ENCODE measurements at regions not wholly inside any gene's neighbourhood (a gene's known extent, or its start where the extent isn't known, plus 50 kb on each side); places are given as distances from the start of the nearest gene placed in this dataset.
A peak's percentile ranks its signal among the peaks of the same experiment; 100 is the strongest.

DNA sequence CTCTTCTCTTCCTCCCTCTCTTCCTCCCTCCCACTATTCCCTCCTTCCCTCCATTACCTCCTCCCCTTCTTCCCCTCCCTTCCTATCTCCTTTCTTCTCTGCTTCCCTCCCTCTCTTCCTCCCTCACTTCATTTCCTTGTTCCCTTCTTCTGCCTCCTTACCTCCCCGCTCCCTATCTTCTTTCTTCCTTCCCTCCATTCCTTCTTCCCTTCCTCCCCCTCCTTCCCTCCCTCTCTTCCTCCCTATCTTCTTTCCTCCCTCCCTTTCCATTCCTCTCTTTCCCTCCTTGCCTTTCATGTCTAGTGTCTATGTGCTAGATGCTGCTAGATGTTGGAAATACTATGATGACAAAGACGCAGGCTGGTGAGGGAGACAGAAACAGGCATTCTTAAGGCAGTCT lies 246.0 kb downstream of the TDRD15 start:
- Histone ChIP-seq H3K9me2 (replicated peaks; ENCODE audit: insufficient read depth, low read length) (no peaks in the 10 kb centered on the region), H3F3A (ENCODE audit: insufficient read depth) (no peaks in the 10 kb centered on the region), H4K20me1 (ENCODE audit: low read depth, low read length) (no peaks in the 10 kb centered on the region), H2AFZ (ENCODE audit: low read depth, low read length, severe bottlenecking) (no peak overlapping the region), H3K79me2 (ENCODE audit: insufficient read depth, low read length) (no peaks in the 10 kb centered on the region), H3K27ac (ENCODE audit: low read depth, low read length) (no peak overlapping the region), H3K9ac (ENCODE audit: low read length) (no peak overlapping the region), H3K4me3 (ENCODE audit: insufficient read depth, low read length, poor library complexity, severe bottlenecking) (no peak overlapping the region), H3K36me3 (ENCODE audit: low read length) (no peaks in the 10 kb centered on the region), H3K27me3 (ENCODE audit: low read length) (no peaks in the 10 kb centered on the region), H3K4me2 (ENCODE audit: low read depth, low read length, poor library complexity, severe bottlenecking) (no peak overlapping the region), H3K9me3 (ENCODE audit: insufficient read depth, low read length) (no peaks in the 10 kb centered on the region)
- TF ChIP-seq EZH2phosphoT487 (conservative IDR thresholded peaks at IDR 0.05; ENCODE audit: low read length): no peak
- TF ChIP-seq, protein P1, sequence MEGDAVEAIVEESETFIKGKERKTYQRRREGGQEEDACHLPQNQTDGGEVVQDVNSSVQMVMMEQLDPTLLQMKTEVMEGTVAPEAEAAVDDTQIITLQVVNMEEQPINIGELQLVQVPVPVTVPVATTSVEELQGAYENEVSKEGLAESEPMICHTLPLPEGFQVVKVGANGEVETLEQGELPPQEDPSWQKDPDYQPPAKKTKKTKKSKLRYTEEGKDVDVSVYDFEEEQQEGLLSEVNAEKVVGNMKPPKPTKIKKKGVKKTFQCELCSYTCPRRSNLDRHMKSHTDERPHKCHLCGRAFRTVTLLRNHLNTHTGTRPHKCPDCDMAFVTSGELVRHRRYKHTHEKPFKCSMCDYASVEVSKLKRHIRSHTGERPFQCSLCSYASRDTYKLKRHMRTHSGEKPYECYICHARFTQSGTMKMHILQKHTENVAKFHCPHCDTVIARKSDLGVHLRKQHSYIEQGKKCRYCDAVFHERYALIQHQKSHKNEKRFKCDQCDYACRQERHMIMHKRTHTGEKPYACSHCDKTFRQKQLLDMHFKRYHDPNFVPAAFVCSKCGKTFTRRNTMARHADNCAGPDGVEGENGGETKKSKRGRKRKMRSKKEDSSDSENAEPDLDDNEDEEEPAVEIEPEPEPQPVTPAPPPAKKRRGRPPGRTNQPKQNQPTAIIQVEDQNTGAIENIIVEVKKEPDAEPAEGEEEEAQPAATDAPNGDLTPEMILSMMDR (IDR thresholded peaks at IDR 0.05; ENCODE audit: insufficient read depth, low read length, poor library complexity, severe bottlenecking): no peak

DNA sequence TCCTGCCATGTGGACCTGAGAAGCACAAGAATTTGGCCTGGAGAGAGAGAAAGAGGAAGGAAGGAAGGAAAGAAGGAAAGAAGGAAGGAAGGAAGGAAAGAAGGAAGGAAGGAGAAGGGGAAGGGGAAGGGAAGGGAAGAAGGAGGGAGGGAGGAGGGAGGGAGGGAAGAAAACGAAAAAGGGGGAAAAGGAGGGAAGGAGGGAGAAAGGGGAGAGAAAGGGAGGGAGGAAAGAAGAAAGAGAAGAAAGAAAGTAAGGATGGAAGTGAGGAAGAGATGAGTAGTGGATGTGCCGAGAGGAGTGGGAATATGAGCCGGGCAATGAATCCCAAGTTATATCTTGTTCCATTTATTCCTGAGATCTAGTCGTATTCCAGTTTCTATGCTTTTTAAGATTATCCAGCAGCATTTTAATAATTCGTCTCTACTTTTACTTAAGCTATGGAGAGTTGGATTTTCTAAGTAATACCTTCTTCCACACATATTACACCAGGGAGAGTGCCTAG lies 247.8 kb downstream of the TDRD15 start:
- no peaks in the 10 kb centered on the region for H3K9me3 ChIP-seq (ENCODE audit: insufficient read depth, low read length)
- H3F3A ChIP-seq (ENCODE audit: insufficient read depth): no peaks in the 10 kb centered on the region
- H3K9ac ChIP-seq (ENCODE audit: low read length): no peak overlapping the region
- H3K9me2 ChIP-seq (replicated peaks; ENCODE audit: insufficient read depth, low read length): no peaks in the 10 kb centered on the region
- H3K4me2 ChIP-seq (ENCODE audit: low read depth, low read length, poor library complexity, severe bottlenecking): no peak overlapping the region
- TF ChIP-seq, protein P1 (IDR thresholded peaks at IDR 0.05; ENCODE audit: insufficient read depth, low read length, poor library complexity, severe bottlenecking): no peak
- no peak for TF ChIP-seq EZH2phosphoT487 (conservative IDR thresholded peaks at IDR 0.05; ENCODE audit: low read length)
- H4K20me1 ChIP-seq (ENCODE audit: low read depth, low read length): no peaks in the 10 kb centered on the region
- no peaks in the 10 kb centered on the region for H3K79me2 ChIP-seq (ENCODE audit: insufficient read depth, low read length)
- H3K27ac ChIP-seq (ENCODE audit: low read depth, low read length): no peak overlapping the region
- H3K36me3 ChIP-seq (ENCODE audit: low read length): no peaks in the 10 kb centered on the region
- 0 out of 2 replicates have a peak, but pooled peaks cover 2% of the 10 kb centered on the region for H3K27me3 ChIP-seq (ENCODE audit: low read length)
- no peak overlapping the region for H2AFZ ChIP-seq (ENCODE audit: low read depth, low read length, severe bottlenecking)
- H3K4me3 ChIP-seq (ENCODE audit: insufficient read depth, low read length, poor library complexity, severe bottlenecking): no peak overlapping the region

DNA sequence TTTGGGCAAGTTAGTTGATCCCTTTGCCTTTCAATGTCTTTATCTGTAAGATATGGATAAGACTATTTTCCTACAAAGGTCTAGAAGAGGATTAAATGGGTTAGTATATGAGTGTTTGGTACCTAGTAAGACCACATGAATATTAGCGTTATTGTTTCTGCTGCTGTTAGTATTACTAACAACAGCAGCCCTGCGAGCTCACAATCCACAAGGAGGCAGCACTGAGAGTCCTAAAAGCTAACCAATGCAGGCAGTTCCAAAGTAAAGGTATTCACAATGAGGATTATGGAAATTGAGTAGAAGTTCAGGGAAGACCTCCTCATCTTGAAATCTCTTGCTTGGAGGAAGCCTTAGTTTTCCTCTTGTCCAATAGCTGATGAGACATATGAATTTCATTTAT lies 248.9 kb downstream of the TDRD15 start:
- Histone ChIP-seq H3K4me2 (ENCODE audit: low read depth, low read length, poor library complexity, severe bottlenecking) (no peak overlapping the region), H3K36me3 (ENCODE audit: low read length) (no peaks in the 10 kb centered on the region), H3K9me3 (ENCODE audit: insufficient read depth, low read length) (no peaks in the 10 kb centered on the region), H3K9me2 (replicated peaks; ENCODE audit: insufficient read depth, low read length) (no peaks in the 10 kb centered on the region), H3K27me3 (ENCODE audit: low read length) (0 out of 2 replicates have a peak, but pooled peaks cover 2% of the 10 kb centered on the region), H3K79me2 (ENCODE audit: insufficient read depth, low read length) (no peaks in the 10 kb centered on the region), H3F3A (ENCODE audit: insufficient read depth) (no peaks in the 10 kb centered on the region), H3K9ac (ENCODE audit: low read length) (no peak overlapping the region), H2AFZ (ENCODE audit: low read depth, low read length, severe bottlenecking) (no peak overlapping the region), H4K20me1 (ENCODE audit: low read depth, low read length) (no peaks in the 10 kb centered on the region), H3K27ac (ENCODE audit: low read depth, low read length) (no peak overlapping the region), H3K4me3 (ENCODE audit: insufficient read depth, low read length, poor library complexity, severe bottlenecking) (no peak overlapping the region)
- TF ChIP-seq, protein P1 (IDR thresholded peaks at IDR 0.05; ENCODE audit: insufficient read depth, low read length, poor library complexity, severe bottlenecking): peak; percentile 45
- TF ChIP-seq EZH2phosphoT487 (conservative IDR thresholded peaks at IDR 0.05; ENCODE audit: low read length): no peak
